ENCODE measurements at regions not wholly inside any gene's neighbourhood (a gene's known extent, or its start where the extent isn't known, plus 50 kb on each side); places are given as distances from the start of the nearest gene placed in this dataset.
A peak's percentile ranks its signal among the peaks of the same experiment; 100 is the strongest.
"Not testable (repeated sequence)": the region's sequence is repeated elsewhere in the genome, so short reads cannot be mapped to it uniquely, and the experiment has no call there.

DNA sequence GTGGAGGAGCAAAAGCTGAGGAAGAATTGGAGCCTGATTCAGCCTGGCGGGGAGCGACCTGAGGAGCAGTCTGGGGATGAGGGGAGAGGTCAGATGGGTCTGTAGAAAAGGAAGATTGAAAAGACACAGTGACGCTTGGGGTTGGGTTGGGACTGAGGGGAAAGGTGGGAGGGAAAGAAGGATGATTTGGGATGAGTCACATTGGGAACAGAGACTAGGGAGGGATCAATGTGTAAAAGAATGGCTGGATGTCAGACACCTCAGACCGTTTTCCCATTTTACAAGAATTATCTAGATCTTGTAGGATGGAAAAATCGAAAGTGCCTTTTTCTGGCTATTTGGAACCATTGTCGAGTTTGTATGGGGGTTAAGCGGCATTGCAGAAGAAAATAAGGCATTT is 1076.5 kb downstream of the DNAJB9 start:
- TF ChIP-seq, protein P1, sequence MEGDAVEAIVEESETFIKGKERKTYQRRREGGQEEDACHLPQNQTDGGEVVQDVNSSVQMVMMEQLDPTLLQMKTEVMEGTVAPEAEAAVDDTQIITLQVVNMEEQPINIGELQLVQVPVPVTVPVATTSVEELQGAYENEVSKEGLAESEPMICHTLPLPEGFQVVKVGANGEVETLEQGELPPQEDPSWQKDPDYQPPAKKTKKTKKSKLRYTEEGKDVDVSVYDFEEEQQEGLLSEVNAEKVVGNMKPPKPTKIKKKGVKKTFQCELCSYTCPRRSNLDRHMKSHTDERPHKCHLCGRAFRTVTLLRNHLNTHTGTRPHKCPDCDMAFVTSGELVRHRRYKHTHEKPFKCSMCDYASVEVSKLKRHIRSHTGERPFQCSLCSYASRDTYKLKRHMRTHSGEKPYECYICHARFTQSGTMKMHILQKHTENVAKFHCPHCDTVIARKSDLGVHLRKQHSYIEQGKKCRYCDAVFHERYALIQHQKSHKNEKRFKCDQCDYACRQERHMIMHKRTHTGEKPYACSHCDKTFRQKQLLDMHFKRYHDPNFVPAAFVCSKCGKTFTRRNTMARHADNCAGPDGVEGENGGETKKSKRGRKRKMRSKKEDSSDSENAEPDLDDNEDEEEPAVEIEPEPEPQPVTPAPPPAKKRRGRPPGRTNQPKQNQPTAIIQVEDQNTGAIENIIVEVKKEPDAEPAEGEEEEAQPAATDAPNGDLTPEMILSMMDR (IDR thresholded peaks at IDR 0.05; ENCODE audit: insufficient read depth, missing control alignments) = no peak
- no peak for FAIRE-seq
- no peak for DNase-seq (ENCODE audit: insufficient read length, low spot score)

DNA sequence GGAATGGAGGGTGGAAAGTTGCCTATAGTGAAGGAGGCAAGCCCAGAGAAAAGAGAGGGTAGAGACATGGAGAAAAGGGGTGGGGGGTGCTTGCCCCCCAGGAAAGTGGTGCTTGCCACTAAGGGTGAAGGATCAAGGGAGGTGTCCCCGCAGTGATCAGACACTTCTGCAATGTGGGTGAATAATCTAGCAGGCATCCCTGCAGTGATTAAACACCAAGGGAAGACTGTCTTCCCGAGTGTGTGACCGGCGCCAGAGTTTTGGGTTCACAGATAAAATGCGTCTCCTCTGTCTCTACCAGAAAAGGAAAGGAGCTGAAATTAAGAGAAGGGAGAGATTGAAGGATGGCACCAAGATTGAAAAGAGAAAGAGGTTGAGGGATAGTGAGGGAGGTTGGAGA is 1076.9 kb downstream of the DNAJB9 start:
- not testable (repeated sequence) for FAIRE-seq; DNase-seq (ENCODE audit: insufficient read length, low spot score)

- FAIRE-seq; DNase-seq (ENCODE audit: insufficient read length, low spot score): not testable (repeated sequence)
These were observed 1077.6 kb downstream of the DNAJB9 start for GRCh38 chr7:109647263-109647662.

- no peak for DNase-seq (ENCODE audit: insufficient read length, low spot score)
- TF ChIP-seq, protein P1 (IDR thresholded peaks at IDR 0.05; ENCODE audit: insufficient read depth, missing control alignments) = no peak
- no peak for FAIRE-seq
These were observed 1089.6 kb downstream of the DNAJB9 start for GRCh38 chr7:109659261-109659660.

GRCh38 chr7:109660401-109660800 is 1090.7 kb downstream of the DNAJB9 start:
- TF ChIP-seq, protein P1 (IDR thresholded peaks at IDR 0.05; ENCODE audit: insufficient read depth, missing control alignments) = no peak
- FAIRE-seq = no peak
- DNase-seq (ENCODE audit: insufficient read length, low spot score) = no peak

GRCh38 chr7:109663806-109664205 is 1094.1 kb downstream of the DNAJB9 start:
- TF ChIP-seq, protein P1 (IDR thresholded peaks at IDR 0.05; ENCODE audit: insufficient read depth, missing control alignments) = no peak
- FAIRE-seq = peak; percentile 97

DNA sequence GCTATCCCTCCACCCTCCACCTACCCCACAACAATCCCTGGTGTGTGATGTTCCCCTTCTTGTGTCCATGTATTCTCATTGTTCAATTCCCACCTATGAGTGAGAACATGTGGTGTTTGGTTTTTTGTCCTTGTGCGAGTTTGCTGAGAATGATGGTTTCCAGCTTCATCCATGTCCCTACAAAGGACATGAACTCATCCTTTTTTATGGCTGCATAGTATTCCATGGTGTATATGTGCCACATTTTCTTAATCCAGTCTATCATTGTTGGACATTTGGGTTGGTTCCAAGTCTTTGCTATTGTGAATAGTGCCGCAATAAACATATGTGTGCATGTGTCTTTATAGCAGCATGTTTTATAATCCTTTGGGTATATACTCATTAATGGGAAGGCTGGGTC is 1117.6 kb downstream of the DNAJB9 start:
- FAIRE-seq; DNase-seq (ENCODE audit: insufficient read length, low spot score): not testable (repeated sequence)

More at GRCh38 chr7:109663806-109664205, 1094.1 kb downstream of the DNAJB9 start:
- DNase-seq (ENCODE audit: insufficient read length, low spot score) = no peak

GRCh38 chr7:109692613-109693012 is 1122.9 kb downstream of the DNAJB9 start:
- not testable (repeated sequence) for DNase-seq (ENCODE audit: insufficient read length, low spot score); FAIRE-seq

DNA sequence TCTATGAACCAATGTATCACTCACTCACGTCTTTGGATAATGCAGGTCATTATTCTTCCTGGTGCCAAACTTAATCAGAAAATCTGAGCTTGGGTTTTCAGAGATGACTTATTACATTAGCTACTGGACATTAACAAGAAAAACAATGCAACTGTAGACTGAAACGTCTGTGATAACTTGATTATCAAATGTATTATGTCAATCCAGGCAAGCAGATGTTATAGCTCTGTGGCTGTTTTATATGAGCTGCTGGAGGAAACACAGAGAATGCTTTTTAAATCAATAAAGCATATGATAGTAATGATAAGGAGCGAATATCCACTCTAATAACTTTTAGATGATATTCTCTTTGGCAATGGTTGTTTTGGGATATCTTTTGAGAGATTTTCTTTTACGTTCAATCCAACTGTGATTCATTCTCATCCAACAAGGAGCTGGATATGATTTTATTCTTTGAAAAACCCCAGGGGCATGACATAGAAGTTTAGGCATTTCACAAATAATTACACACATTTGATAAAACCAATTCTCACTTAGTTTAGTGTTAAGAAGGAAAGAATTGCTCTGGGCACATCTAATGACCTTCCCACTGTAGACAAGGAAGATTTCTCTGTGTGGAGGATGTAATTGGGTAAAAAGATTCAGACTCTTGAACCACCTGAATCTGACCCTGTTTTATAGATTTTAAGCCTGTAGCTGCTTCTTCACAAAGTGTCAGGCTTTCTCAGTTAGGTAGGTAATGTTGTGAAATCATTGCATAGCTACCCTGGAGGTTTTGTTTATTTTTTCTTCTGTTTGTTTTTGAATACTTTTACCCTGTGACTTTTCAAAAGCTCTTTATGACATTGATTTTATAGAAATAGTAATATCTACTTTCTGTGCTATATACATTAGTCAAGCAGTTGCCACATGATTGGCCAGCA is 1124.7 kb downstream of the DNAJB9 start:
- TF ChIP-seq, protein P1 (IDR thresholded peaks at IDR 0.05; ENCODE audit: insufficient read depth, missing control alignments) = no peak
- DNase-seq (ENCODE audit: insufficient read length, low spot score) (no peak), FAIRE-seq (no peak)
